GM20000 (cell line): ENCODE measurements at regions not wholly inside any gene's neighbourhood (a gene's known extent, or its start where the extent isn't known, plus 50 kb on each side); places are given as distances from the start of the nearest gene placed in this dataset.

Source experiments
- DNase-seq: peaks from one replicate; pipeline ENCODE4 v3.0.0; 2012; ENCODE audit warnings: low spot score
- CTCF ChIP-seq: IDR thresholded peaks from 2 replicates; pipeline ENCODE4 v1.5.1; 2012; ENCODE audit warnings: mild to moderate bottlenecking, control low read depth; ENCODE audit errors: extremely low read depth, missing control alignments

GRCh38 chr2:226187156-226187555 is 612.5 kb downstream of the IRS1 start:
- DNase-seq: no peak
- TF ChIP-seq CTCF: no peak

DNA sequence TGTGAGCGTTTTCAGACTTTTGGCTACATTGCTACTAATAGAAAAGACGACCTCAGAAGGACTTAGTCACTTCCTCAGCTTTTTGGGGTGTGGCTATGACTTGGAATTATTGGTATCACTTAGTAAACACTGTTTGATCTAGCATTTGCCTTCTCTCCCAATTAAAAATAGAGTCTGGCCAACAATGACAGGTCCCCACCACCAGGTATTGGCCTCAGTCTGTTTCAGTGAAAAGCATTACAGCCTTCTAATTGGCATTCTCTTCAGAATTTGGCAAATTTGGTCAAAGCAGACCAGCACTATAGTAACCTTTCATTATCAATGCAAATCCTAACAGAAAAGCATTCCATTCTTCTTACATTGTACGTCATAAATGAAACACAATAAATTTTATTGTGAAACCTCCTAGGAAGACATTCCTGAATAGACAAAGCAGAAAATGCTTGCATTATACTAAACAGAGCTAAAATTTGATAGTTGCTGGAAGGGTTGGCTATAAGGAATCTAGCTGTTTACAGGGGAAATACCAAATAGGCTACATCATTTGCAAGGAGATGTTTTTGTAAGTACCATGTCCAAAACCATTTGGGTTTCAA is 613.9 kb downstream of the IRS1 start:
- DNase-seq: no peak
- TF ChIP-seq CTCF: no peak

DNA sequence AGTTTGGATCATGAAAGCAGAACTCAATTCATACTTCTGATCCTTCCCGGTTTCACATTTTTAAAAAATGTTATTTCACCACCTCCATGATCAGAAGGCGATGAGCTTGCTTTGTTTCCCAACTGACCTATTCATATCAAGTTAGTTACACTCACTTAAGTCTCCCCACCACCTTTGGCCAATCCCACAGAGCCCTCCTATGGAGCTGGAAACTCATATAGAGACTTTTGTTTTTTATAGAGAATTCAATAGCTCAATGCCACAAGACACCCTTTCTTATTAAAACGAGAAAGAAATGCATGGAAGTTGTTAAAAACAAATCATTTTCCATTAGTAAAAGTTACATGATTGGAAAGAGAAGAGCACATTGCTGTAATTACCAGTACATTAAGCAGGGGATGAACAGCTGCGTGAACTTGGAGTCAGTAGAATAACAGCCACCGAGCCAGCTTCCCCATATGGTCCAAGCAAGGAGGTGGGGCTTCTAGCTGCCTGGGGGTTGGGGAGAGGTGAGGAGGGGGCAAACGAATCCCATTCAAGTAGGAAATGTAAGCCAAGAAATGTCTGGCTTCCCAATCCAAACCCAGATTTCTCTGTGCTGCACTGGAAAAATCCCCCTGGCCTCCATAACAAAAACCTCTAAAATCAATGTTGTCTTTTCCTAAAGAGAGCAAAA is 614.5 kb downstream of the IRS1 start:
- no peak for DNase-seq
- TF ChIP-seq CTCF: no peak

DNA sequence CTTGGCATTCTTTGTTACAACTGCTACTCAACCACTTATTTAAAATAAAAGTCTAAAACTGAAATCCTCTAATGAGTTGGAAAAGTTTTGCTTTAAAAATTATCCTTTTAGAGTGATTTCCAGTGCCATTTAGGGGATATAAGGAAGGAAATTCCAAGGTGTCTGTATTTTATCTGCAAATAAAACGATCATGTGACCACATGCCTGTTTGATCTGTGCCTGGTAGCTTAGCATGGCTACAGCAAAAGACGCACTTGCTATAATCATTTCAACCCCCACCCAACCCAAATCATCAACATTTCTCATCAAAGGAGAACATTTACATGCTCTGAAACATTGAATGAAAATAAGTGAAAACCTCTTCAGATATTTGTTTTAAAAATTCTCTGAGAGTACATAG is 615.1 kb downstream of the IRS1 start:
- TF ChIP-seq CTCF: no peak
- DNase-seq: no peak

DNA sequence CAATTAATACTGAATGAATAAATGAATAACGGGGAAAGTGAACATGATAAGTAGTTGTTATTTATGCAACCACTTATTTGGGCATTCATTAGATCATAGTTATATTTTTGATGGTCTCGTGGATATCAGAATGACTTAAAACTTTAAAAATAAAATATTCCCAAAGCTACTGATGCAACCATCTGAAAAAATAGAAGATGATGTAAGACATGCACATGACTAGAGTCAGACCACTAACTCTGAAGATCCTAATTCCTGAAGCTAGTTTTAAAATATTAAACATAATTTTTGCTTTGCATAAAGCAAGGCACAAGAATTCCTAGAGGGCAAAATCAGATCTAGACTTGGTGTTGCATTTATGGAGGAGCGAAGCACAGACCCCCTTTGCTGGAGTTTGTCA is 616.1 kb downstream of the IRS1 start:
- no peak for TF ChIP-seq CTCF
- no peak for DNase-seq

DNA sequence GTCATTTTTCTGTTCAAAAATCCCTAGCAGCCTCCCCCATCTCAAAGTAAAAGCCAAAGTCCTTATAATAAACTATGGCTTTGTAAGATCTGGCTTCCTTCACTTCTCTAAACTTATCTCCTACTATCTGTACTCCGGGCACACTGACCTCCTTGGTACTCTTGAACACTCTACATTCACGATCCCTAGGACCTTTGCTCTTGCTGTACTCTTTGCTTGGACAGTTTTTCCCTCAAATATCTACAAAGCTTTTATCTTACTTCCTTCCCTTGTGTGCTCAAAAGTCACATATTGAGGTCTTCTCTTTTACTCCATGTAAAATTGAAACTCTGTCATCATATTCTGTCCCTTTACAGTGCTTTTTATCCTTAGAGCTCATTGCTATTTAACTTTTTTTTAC is 616.6 kb downstream of the IRS1 start:
- DNase-seq: no peak
- TF ChIP-seq CTCF: no peak

DNA sequence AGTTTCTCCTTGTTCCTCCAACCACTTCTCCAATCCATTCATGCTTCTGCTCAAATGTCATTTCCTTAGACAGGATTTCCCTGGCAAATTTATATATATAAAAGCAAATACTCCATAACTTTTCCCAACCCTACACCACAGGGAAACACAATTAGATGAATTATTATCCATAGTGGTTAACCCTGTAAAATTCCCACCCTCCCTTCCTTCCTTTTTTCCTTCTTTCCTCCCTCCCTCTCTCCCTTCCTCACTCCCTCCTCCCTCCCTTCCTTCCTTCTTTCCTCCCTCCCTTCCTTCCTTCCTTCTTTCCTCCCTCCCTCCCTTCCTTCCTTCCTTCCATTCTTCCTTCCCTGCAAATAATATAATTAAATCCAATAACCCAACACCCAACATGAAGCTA is 617.7 kb downstream of the IRS1 start:
- TF ChIP-seq CTCF: no peak
- no peak for DNase-seq
